Skin epidermis (tissue), 12 donors: ENCODE measurements at regions not wholly inside any gene's neighbourhood (a gene's known extent, or its start where the extent isn't known, plus 50 kb on each side); places are given as distances from the start of the nearest gene placed in this dataset.

Source experiments
- H3K27ac ChIP-seq, 21 experiments: fragments of 200-600 bp; sonication (generic) in 11 of 21; one replicate each; pipeline ENCODE4 v1.5.0; 2020; ENCODE audit warnings: mild to moderate bottlenecking in 3 of 21, inconsistent platforms in 2 of 21, moderate library complexity in 2 of 21
- H3K4me3 ChIP-seq, 7 experiments: fragments of 200-600 bp; sonication (generic) in 2 of 7; one replicate each; pipeline ENCODE4 v1.5.0; 2020; ENCODE audit warnings: inconsistent platforms in 2 of 7, mild to moderate bottlenecking in 2 of 7, moderate library complexity in 1 of 7

GRCh38 chr12:111310076-111310870 is 58.6 kb downstream of the PHETA1 start:
- Histone ChIP-seq H3K4me3 (no peak overlapping the region), H3K27ac (no peak overlapping the region)

GRCh38 chr12:111309584-111309983 is 59.3 kb downstream of the PHETA1 start:
- Histone ChIP-seq H3K27ac (no peak overlapping the region), H3K4me3 (no peak overlapping the region)

- no peak overlapping the region for H3K4me3 ChIP-seq
- no peak overlapping the region for H3K27ac ChIP-seq
Measured at GRCh38 chr12:111308473-111308872, 60.4 kb downstream of the PHETA1 start.

- H3K27ac ChIP-seq, result no peak overlapping the region
Measured at GRCh38 chr12:111304642-111305071, 64.2 kb downstream of the PHETA1 start.

DNA sequence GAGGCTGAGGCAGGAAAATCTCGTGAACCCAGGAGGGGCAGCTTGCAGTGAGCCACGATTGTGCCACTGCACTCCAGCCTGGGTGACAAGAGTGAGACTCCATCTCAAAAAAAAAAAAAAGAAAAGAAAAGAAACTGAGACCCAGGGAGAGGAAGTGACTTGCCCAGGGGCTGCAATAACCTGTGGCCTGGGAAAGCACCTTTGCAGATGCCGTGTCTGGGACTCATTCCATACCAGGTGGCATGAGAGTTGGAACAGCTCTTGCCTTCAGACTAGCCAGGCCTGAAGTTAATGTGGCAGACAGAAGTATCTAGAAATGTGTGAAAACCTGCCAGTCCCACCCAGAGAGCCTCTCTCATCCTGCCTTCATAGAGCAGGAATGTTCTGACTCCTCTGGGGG is 65.4 kb downstream of the PHETA1 start:
- Histone ChIP-seq H3K27ac (no peak overlapping the region), H3K4me3 (no peak overlapping the region)

More at GRCh38 chr12:111304642-111305071, 64.2 kb downstream of the PHETA1 start:
- H3K4me3 ChIP-seq, result no peak overlapping the region

DNA sequence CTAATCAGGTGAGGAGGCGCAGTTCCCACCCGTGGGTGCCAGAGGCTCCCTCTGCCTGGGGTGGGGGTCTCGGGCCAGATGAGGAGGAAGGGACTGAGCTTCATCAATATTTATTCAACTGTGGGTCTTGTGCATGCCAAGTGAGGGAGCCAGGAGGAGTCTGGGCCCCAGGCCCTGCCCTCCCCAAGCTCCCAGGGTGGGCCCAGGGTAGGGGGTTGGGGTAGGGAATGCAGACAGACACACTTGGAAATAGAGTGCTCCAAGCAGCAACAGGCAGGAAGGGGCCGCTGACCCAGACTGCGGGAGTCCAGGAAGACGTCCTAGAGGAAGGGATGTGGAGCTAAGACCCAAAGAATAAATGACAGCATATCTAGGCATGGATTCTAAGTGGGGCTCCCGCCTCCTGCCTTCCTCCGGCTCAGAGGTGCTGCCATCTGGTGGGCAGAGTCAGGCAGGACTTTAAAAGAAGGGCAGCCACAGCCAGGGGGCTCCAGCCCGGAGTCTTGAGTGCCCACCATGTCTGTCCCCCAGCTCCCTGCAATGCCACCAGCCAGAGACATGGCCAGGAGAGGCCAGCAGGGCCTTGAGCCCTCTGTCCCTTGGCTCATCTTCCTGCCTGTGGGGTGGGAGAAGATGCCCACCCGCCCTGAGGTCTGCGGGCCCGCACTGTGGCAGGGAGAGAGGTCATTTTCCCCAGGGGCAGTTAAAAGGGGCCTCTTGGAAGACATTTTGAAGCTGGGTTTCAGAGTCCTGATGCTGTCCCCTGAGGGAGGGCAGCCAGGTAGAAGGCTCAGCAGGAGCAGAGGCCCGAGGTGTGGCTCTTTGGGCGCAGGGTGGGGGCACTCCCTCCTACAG is 70.1 kb downstream of the PHETA1 start:
- H3K4me3 ChIP-seq, result no peak overlapping the region
- no peak overlapping the region for H3K27ac ChIP-seq

- Histone ChIP-seq H3K4me3 (no peak overlapping the region), H3K27ac (no peak overlapping the region)
Measured at GRCh38 chr12:111297703-111298426, 71.0 kb downstream of the PHETA1 start.

DNA sequence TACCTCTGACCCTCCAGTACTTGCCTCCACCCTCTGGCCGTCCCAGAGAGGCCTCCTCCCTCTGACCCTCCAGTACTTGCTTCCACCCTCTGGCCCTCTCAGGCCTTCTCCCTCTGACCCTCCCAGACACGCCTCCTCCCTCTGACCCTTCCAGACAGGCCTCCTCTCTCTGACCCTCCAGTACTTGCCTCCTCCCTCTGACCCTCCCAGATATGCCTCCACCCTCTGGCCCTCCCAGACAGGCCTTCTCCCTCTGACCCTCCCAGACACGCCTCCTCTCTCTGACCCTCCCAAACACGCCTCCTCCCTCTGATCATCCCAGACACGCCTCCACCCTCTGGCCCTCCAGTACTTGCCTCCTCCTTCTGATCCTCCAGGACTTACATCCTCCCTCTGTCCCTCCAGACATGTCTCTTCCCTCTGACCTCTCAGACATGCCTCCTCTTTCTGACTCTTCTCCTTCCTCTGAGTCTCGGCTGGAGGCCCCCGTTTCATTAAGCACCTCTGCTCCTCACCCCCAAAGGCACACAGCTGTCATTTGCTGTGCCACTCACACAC is 71.9 kb downstream of the PHETA1 start:
- no peak overlapping the region for H3K27ac ChIP-seq

GRCh38 chr12:111295176-111295575 is 73.7 kb downstream of the PHETA1 start:
- H3K27ac ChIP-seq, result no peak overlapping the region
- no peak overlapping the region for H3K4me3 ChIP-seq

More for the DNA sequence above, 71.9 kb downstream of the PHETA1 start:
- H3K4me3 ChIP-seq, result no peak overlapping the region

GRCh38 chr12:111293266-111294009 is 75.5 kb downstream of the PHETA1 start:
- H3K27ac ChIP-seq, result no peak overlapping the region
- H3K4me3 ChIP-seq, result no peak overlapping the region

DNA sequence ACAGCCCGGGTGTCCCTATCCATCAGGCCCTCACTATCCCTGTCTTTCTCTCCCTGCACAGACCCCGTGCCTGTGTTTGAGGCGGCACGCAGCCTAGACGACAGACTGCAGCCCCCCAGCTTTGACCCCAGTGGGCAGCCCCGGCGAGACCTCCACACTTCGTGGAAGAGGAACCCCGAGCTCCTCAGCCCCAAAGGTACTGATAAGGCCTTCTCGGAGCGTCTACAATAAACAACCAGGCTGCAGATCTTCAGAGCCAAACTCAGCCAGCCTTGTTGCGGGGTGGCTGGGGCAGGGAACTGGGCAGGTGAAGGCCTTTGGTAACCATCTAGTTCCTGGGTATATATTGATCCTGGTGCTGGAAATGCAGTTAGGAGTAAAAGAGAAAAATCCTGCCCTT is 77.5 kb downstream of the PHETA1 start:
- no peak overlapping the region for H3K4me3 ChIP-seq
- no peak overlapping the region for H3K27ac ChIP-seq

- H3K27ac ChIP-seq, result no peak overlapping the region
- H3K4me3 ChIP-seq, result no peak overlapping the region
Measured at GRCh38 chr12:111288771-111289170, 80.1 kb downstream of the PHETA1 start.

GRCh38 chr12:111287125-111287900 is 81.6 kb downstream of the PHETA1 start:
- Histone ChIP-seq H3K27ac (no peak overlapping the region), H3K4me3 (no peak overlapping the region)

GRCh38 chr12:111285200-111285599 is 83.7 kb downstream of the PHETA1 start:
- H3K4me3 ChIP-seq, result no peak overlapping the region

GRCh38 chr12:111284709-111285108 is 84.2 kb downstream of the PHETA1 start:
- Histone ChIP-seq H3K4me3 (no peak overlapping the region), H3K27ac (no peak overlapping the region)

More at GRCh38 chr12:111285200-111285599, 83.7 kb downstream of the PHETA1 start:
- no peak overlapping the region for H3K27ac ChIP-seq

DNA sequence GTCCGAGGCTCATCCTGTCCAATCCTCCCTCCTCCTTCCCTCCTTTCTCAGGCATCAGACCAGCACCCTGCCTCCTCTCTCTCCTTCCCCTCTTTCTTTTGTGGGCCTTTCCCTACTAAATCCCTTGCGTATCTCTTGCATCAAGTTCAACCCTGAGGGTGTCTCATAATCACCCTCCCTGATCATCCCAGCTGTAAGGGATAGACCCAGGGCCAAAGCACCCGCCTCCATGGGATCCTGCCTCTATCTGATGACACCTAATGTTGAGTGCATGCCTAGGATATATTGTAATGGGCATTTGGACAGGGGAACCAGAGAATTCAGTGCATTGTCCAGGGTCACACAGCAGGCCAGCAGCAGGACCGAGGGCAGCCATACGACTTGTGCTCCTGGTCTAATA is 84.9 kb downstream of the PHETA1 start:
- H3K27ac ChIP-seq, result no peak overlapping the region
- H3K4me3 ChIP-seq, result no peak overlapping the region

DNA sequence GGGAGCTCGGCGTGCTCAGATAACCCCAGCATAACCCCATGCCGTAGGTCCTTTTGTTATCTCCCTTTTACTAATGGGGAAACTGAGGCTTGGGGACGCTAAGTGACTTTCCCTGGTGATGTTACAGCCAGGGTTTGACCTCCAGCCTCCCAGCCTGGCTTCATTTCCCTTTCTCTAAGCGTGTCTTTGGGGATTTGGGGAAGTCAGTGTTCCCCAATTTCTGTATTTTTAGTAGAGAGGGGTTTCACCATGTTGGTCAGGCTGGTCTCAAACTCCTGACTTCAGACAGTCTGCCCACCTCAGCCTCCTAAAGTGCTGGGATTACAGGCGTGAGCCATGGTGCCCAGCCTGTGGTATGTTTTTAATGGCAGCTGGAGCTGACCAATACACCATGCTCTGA is 85.4 kb downstream of the PHETA1 start:
- H3K27ac ChIP-seq, result no peak overlapping the region
- H3K4me3 ChIP-seq, result no peak overlapping the region

GRCh38 chr12:111277570-111277969 is 91.3 kb downstream of the PHETA1 start:
- no peak overlapping the region for H3K4me3 ChIP-seq
- no peak overlapping the region for H3K27ac ChIP-seq
